ENCODE measurements at regions not wholly inside any gene's neighbourhood (a gene's known extent, or its start where the extent isn't known, plus 50 kb on each side); places are given as distances from the start of the nearest gene placed in this dataset.

DNA sequence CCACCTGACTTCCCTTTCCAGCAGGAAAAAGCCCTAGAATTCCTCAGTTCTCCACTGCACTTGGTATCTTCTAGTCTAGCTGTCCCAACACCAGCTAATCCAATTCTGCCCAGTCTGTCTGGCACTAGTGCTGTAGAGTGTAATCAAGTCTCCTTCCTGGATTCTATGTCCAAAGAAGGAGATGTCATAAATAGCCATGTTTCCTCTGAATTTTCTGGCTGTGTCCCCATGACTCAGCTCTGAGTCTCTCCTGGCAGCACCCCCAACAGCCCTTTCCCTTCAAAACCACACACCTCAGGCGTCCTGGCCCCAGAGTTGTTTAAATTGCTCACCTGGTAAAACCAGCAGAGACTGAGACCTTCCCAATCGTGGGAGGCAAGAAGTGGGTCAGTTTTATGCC lies 197.2 kb downstream of the GRXCR1 start:
- no peak overlapping the region for H3K27ac ChIP-seq
- TF ChIP-seq, protein P1, sequence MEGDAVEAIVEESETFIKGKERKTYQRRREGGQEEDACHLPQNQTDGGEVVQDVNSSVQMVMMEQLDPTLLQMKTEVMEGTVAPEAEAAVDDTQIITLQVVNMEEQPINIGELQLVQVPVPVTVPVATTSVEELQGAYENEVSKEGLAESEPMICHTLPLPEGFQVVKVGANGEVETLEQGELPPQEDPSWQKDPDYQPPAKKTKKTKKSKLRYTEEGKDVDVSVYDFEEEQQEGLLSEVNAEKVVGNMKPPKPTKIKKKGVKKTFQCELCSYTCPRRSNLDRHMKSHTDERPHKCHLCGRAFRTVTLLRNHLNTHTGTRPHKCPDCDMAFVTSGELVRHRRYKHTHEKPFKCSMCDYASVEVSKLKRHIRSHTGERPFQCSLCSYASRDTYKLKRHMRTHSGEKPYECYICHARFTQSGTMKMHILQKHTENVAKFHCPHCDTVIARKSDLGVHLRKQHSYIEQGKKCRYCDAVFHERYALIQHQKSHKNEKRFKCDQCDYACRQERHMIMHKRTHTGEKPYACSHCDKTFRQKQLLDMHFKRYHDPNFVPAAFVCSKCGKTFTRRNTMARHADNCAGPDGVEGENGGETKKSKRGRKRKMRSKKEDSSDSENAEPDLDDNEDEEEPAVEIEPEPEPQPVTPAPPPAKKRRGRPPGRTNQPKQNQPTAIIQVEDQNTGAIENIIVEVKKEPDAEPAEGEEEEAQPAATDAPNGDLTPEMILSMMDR (conservative IDR thresholded peaks at IDR 0.05): no peak

DNA sequence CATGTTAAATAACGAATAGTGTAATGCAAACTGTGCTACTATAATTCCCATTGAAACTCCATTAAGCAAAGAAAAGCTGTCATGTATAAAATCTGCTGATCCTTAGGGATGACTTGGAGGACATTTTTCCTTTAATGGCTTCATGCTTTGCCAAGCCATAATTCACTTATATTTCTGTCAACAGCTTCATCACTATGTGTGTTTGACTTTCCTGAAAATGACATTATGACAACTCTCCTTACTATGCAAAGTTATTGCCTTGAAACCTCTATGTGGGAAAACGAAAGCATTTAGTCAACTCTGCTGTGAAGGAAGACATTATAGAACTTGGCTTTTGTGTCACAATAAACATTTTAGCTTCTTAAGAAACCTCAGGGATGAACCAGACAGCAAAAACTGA lies 210.5 kb downstream of the GRXCR1 start:
- TF ChIP-seq, protein P1 (conservative IDR thresholded peaks at IDR 0.05): no peak
- TF ChIP-seq ZFX (IDR thresholded peaks at IDR 0.05): no peak
- no peak overlapping the region for H3K27ac ChIP-seq

DNA sequence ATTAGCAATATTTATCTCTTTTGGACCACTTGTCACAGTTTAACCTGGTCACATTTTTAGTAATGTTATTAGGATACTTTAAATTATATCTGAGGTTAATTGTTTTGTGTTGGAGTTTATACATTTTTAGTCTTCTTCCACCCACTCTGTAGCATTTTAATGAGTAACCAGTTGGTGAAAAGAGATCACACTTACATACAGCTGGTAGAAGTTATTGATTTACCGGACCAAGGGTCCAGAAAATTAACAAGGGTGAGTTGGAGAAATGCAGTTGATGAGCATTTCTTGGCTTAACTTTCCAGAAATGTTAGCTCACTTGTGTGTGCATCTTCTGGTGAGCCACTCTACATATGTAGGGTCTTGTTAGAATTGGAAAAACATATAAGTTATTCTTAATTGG lies 219.6 kb downstream of the GRXCR1 start:
- no peak overlapping the region for H3K27ac ChIP-seq
- no peak for TF ChIP-seq ZFX (IDR thresholded peaks at IDR 0.05)
- TF ChIP-seq, protein P1 (conservative IDR thresholded peaks at IDR 0.05): no peak

DNA sequence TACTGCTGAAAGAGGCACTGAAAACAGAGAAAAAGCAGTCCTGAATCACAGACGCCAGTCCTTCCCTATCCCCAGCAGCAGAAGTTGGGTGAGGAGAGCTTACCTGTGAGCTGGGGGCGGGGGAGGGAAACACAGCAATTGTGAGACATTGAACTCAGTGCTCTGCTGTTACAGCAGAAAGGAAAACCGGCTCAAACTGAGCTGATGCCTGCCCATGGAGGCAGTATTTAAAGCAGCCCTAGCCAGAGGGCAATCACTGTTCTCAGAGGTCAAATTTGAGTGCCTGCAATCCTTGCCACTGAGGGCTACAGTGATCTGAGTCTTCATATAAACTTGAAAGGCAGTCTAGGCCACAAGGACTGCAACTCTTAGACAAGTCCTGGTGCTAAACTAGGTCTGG lies 220.7 kb downstream of the GRXCR1 start:
- no peak for TF ChIP-seq ZFX (IDR thresholded peaks at IDR 0.05)
- TF ChIP-seq, protein P1 (conservative IDR thresholded peaks at IDR 0.05): no peak
- no peak overlapping the region for H3K27ac ChIP-seq

DNA sequence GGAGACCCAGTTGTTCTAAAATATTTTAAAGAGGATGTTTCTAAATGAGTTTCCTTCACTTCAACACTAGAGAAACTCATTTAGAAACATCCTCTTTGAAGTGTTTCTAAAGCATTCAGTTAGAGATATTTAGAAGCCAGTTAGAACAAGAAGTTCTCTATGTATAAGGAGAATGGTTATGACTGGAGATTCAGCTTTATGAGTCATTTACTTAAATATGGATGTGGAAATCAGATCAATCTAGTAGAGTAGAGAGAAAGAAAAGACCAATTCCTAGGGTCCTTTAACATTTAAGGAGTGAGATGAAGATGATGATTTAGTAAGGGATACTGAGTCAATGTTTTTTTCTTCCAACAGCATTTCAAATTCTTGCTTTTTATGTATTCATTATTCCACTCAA lies 234.1 kb downstream of the GRXCR1 start:
- TF ChIP-seq, protein P1 (conservative IDR thresholded peaks at IDR 0.05): no peak
- no peak for TF ChIP-seq ZFX (IDR thresholded peaks at IDR 0.05)
- H3K27ac ChIP-seq: no peak overlapping the region

DNA sequence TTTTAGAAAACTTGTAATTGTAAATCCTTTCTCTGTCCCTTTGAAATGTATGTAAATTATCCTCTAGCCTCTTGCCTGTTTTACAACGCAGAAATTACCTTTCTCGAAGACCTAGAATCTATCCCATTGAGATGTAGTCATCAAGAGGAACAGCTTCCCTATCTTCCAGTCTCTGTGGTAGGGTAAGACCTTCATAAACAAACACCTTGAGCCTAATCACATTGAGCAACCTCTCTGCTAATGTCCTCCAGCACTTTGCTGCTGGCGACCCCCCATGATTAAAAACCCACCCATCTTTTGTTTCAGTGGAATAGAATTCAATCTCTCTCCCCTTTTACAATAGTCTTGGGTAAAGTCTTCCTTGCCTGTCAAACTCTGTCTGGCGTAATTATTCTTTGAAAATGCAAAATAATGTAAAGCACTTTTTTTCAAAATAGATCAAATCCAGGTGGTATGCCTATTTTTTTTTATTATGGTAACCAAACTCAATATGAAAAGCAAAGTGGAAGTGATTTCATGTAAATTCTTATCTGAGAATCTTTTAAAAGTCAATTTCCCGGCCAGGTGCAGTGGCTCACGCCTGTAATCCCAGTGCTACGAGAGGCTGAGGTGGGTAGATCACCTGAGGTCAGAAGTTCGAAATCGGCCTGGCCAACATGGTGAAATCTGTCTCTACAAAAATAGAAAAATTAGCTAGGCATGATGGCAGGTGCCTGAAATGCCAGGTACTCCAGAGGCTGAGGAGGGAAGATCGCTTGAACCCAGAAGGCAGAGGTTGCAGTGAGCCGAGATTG lies 237.9 kb downstream of the GRXCR1 start:
- no peak for TF ChIP-seq ZFX (IDR thresholded peaks at IDR 0.05)
- TF ChIP-seq, protein P1 (conservative IDR thresholded peaks at IDR 0.05): no peak

DNA sequence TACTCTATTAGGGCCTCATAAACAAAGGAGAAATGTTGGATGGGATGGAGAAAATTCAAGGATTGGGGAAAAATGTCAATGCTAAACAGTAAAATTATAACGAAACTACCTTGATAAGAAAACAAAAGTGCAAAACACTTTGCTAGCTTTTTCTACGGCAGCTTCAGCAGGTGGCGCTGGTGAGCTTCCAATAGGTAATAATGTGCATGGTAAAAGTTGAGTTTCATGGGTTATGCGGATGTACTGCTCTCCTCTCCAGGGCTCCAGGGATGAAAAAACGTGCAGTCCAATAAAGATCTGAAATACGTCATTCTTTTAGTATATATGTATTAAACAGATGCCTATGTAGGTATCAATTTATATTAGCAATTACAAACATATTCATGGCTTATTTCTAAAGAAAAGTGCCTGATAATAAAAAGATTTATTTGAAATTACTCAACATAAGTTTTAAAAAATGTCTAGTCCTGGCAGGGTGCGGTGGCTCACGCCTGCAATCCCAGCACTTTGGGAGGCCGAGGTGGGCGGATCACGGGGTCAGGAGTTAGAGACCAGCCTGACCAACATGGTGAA lies 239.6 kb downstream of the GRXCR1 start:
- TF ChIP-seq, protein P1 (conservative IDR thresholded peaks at IDR 0.05): peak; percentile 86
- TF ChIP-seq ZFX (IDR thresholded peaks at IDR 0.05): no peak
- no peak overlapping the region for H3K27ac ChIP-seq

More for the DNA sequence above, 237.9 kb downstream of the GRXCR1 start:
- H3K27ac ChIP-seq: no peak overlapping the region
